NCI-H510A (cell line): ENCODE measurements at regions not wholly inside any gene's neighbourhood (a gene's known extent, or its start where the extent isn't known, plus 50 kb on each side); places are given as distances from the start of the nearest gene placed in this dataset.

Experiments used
- DNase-seq: peaks from one replicate; lab custom pipeline; 2025; lab: John Stamatoyannopoulos, UW

GRCh38 chr16:85492295-85492864 is 120.7 kb upstream of the GSE1 start:
- no peak for DNase-seq

- DNase-seq: no peak
Observed at GRCh38 chr16:85494315-85494714, 118.8 kb upstream of the GSE1 start.

GRCh38 chr16:85495259-85495658 is 117.9 kb upstream of the GSE1 start:
- DNase-seq: no peak

GRCh38 chr16:85495823-85496538 is 117.1 kb upstream of the GSE1 start:
- DNase-seq: no peak

- no peak for DNase-seq
Observed at GRCh38 chr16:85497622-85498314, 115.4 kb upstream of the GSE1 start.

GRCh38 chr16:85498607-85499006 is 114.5 kb upstream of the GSE1 start:
- peak; percentile 62 for DNase-seq

- DNase-seq: no peak
Observed at GRCh38 chr16:85500220-85500619, 112.9 kb upstream of the GSE1 start.

GRCh38 chr16:85501900-85502299 is 111.2 kb upstream of the GSE1 start:
- no peak for DNase-seq

- no peak for DNase-seq
Observed at GRCh38 chr16:85502357-85502756, 110.8 kb upstream of the GSE1 start.

GRCh38 chr16:85503679-85504231 is 109.4 kb upstream of the GSE1 start:
- DNase-seq: no peak

GRCh38 chr16:85504242-85504641 is 108.9 kb upstream of the GSE1 start:
- no peak for DNase-seq

- DNase-seq: no peak
Observed at GRCh38 chr16:85505794-85506634, 107.1 kb upstream of the GSE1 start.

- DNase-seq: no peak
Observed at GRCh38 chr16:85506635-85506911, 106.5 kb upstream of the GSE1 start.

GRCh38 chr16:85507342-85507741 is 105.8 kb upstream of the GSE1 start:
- DNase-seq: no peak

GRCh38 chr16:85508388-85508787 is 104.7 kb upstream of the GSE1 start:
- no peak for DNase-seq

- DNase-seq: no peak
Observed at GRCh38 chr16:85508993-85509392, 104.1 kb upstream of the GSE1 start.

GRCh38 chr16:85510041-85510659 is 103.0 kb upstream of the GSE1 start:
- DNase-seq: no peak

- no peak for DNase-seq
Observed at GRCh38 chr16:85511938-85512807, 100.9 kb upstream of the GSE1 start.

GRCh38 chr16:85512808-85513115 is 100.4 kb upstream of the GSE1 start:
- no peak for DNase-seq

GRCh38 chr16:85513180-85513579 is 99.9 kb upstream of the GSE1 start:
- DNase-seq: no peak

GRCh38 chr16:85513649-85514048 is 99.5 kb upstream of the GSE1 start:
- no peak for DNase-seq
